Astrocyte of the cerebellum (primary cell): ENCODE measurements at regions not wholly inside any gene's neighbourhood (a gene's known extent, or its start where the extent isn't known, plus 50 kb on each side); places are given as distances from the start of the nearest gene placed in this dataset.
A peak's percentile ranks its signal among the peaks of the same experiment; 100 is the strongest.

Experiments
- DNase-seq: peaks from one replicate; pipeline ENCODE4 v3.0.0-alpha.2; 2011; ENCODE audit warnings: low read depth
- H3K4me3 ChIP-seq: 2 replicates; pipeline ENCODE4 v1.5.1; 2011; ENCODE audit warnings: mild to moderate bottlenecking, low read depth, low read length, moderate library complexity
- in situ Hi-C: cut with HindIII; loops from 2 replicates; pipeline ENCODE4 v1.10.0; 2017; ENCODE audit warnings: low sequenced_read_pairs
- TF ChIP-seq, protein P1 (sequence below): IDR thresholded peaks from 2 replicates; pipeline ENCODE4 v1.5.1; 2012; ENCODE audit warnings: low read length, low read depth, moderate library complexity, mild to moderate bottlenecking; ENCODE audit errors: missing control alignments

DNA sequence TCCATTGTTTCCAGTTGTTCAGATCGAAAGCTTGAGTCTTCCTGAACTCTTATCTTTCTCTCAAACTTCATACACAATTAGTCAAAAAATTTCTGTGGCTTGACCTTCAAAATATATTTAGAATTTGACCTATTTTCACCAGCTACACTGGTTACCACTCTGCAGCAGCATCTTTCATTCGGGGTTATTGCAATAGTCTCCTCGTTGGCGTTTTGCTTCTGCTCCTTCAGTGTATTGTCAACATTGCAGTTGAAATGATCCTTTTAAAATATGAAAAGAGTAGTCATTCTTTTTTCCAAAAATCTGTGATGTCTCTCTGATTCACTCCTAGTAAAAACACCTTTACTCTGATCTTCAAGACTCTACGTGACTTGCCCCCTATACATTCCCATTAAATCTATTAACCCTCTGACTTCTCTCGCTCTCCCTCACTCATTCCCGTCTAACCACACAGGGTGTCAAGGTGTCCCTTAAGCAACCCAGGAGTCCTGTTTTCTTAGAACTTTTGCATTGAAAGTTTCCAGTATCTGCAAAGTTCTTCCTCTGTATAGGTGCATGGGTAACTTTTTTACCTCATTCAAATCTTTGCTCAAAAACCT is 480.2 kb upstream of the B3GALT2 start:
- TF ChIP-seq, protein P1, sequence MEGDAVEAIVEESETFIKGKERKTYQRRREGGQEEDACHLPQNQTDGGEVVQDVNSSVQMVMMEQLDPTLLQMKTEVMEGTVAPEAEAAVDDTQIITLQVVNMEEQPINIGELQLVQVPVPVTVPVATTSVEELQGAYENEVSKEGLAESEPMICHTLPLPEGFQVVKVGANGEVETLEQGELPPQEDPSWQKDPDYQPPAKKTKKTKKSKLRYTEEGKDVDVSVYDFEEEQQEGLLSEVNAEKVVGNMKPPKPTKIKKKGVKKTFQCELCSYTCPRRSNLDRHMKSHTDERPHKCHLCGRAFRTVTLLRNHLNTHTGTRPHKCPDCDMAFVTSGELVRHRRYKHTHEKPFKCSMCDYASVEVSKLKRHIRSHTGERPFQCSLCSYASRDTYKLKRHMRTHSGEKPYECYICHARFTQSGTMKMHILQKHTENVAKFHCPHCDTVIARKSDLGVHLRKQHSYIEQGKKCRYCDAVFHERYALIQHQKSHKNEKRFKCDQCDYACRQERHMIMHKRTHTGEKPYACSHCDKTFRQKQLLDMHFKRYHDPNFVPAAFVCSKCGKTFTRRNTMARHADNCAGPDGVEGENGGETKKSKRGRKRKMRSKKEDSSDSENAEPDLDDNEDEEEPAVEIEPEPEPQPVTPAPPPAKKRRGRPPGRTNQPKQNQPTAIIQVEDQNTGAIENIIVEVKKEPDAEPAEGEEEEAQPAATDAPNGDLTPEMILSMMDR: no peak
- in situ Hi-C loops: no loop called here
- DNase-seq: no peak
- no peak overlapping the region for H3K4me3 ChIP-seq

DNA sequence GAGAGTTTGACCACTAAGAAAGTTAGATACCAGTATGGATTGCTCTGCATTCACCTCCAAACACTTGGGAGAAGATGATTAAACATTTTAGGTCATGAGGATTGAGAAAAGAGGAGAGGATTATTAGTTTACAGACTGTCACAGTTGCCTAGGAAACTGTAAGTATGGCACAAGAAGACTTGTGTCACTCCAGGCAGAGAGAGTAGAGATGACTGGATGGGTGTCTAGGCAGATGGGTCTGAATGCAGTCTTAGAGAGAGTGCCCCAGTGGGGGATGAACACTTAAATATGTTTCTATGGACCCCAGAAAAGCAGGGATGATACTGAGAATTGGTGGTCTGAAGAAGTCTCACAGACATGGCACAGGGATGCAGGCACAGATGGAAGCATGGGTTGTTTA is 477.6 kb upstream of the B3GALT2 start:
- H3K4me3 ChIP-seq: no peak overlapping the region
- DNase-seq: no peak
- in situ Hi-C loops: no loop called here
- TF ChIP-seq, protein P1: no peak

DNA sequence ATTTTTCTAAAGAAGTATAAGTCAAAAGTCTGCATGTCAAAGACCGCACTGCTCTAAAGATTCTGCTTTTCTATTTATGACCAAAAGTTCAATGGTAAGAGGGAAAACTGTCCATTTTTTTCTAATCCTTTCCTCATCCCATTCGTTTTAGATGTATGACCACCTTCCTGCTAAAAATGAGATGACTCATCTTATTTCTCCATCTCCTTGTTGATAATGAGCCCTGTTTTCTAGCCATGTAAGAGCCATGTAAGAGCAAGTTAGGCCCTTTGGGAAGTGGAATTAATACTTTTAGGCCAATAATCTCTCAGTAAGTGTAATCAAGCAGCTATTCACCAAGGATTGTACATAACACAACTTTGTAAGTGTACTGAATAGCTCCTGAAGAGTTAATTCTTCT is 475.6 kb upstream of the B3GALT2 start:
- TF ChIP-seq, protein P1: no peak
- no peak overlapping the region for H3K4me3 ChIP-seq
- in situ Hi-C loops: no loop called here
- DNase-seq: no peak

DNA sequence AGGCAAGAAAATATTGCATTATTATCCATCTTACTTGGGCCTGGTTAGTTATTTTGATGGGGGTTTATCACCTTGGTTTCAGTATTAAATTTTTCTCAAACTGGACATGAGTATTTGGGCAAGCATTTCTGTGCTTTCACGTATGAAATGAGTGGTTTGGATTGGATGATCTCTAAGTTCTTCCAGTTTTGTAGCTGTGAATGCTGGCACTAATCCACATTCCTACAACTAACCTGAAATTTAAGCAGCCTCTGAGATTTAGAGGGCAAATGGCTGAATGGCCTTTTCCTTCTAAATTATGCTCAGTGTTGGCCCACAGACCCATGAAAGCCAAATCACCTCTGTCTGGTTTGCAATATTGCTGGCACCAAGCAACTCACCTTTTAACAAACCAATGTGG is 475.0 kb upstream of the B3GALT2 start:
- peak; percentile 1 for DNase-seq
- TF ChIP-seq, protein P1: no peak
- in situ Hi-C loops: no loop called here

DNA sequence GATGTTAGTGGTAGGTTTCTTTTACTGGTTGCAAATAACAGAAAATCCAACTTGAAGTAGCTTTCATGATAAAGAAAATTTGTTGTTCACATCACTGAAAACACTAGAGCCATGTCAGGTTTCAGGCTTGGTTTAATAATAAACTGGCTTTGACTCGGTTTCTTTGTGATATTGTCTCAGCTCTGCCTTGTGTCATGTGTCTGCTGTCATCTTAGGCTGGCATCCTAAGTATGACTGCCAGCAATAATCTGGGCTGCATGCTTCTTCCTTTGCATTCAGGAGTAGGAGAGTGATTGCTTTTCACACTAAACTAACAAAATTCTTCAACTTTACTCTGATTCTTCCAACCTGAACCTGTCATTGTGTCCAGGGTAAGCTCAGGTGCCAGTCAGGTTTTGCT is 474.0 kb upstream of the B3GALT2 start:
- TF ChIP-seq, protein P1: no peak
- in situ Hi-C loops: no loop called here
- H3K4me3 ChIP-seq: no peak overlapping the region
- no peak for DNase-seq

More for the DNA sequence above, 475.0 kb upstream of the B3GALT2 start:
- H3K4me3 ChIP-seq: no peak overlapping the region

DNA sequence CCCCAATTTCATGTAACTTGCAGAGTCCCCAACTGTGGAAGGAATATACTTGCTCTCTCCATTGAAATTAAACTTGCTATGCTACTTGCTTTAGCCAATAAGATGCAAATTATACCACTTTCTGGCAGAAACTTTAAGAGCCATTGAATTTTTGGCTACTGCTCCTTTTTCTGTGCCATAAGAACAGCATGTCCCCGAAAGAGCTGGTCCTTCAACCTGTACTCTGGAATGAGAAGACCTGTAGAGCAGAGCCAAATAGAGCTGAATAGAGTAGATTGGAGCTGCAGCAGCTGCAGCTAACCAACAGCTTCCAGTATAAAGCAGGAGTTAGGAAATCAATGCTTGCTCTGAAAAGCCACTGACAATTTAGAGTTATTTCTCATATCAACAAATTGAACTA is 472.3 kb upstream of the B3GALT2 start:
- in situ Hi-C loops: no loop called here
- TF ChIP-seq, protein P1: no peak
- no peak overlapping the region for H3K4me3 ChIP-seq
- DNase-seq: no peak
